SH-SY5Y (cell line): ENCODE measurements at regions not wholly inside any gene's neighbourhood (a gene's known extent, or its start where the extent isn't known, plus 50 kb on each side); places are given as distances from the start of the nearest gene placed in this dataset.

Experiments
- GATA2 ChIP-seq: IDR thresholded peaks from 2 replicates; pipeline ENCODE4 v1.6.1; 2011; ENCODE audit warnings: mild to moderate bottlenecking, low read depth, low read length
- GATA3 ChIP-seq: IDR thresholded peaks from 2 replicates; pipeline ENCODE4 v1.6.1; 2011; ENCODE audit warnings: low read depth, mild to moderate bottlenecking, low read length, moderate library complexity

DNA sequence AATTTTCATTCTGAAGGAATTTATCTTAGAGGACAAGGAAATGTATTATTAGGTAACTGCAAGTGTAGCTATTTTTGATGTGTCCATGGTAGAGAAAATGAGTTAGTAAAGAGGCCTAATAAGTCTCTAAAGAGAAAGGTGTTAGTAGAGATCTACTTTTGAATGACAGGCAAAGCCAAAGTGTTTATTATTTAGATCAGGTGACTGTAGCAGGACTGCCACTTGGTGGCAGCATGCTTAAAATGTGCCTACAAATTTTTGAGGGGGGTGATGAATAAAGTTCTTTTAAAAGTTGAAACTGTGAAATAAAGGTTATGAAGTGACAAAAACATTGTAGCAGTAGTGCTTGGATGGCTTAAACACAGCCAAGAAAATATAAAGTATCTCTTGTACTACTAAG lies 421.5 kb upstream of the MEIS1 start:
- TF ChIP-seq GATA3 = no peak
- TF ChIP-seq GATA2 = no peak
